ENCODE measurements at regions not wholly inside any gene's neighbourhood (a gene's known extent, or its start where the extent isn't known, plus 50 kb on each side); places are given as distances from the start of the nearest gene placed in this dataset.

- DNase-seq, result no peak
- Mint-ChIP-seq H3K27ac (ENCODE audit: unreplicated experiment) (no peak overlapping the region), H3K4me1 (ENCODE audit: low read depth, unreplicated experiment) (no peaks in the 10 kb centered on the region), H3K27me3 (ENCODE audit: insufficient read depth, unreplicated experiment) (no peaks in the 10 kb centered on the region), H3K9me3 (ENCODE audit: unreplicated experiment) (peaks cover 23% of the 10 kb centered on the region), H3K4me3 (ENCODE audit: unreplicated experiment) (no peak overlapping the region), H3K36me3 (ENCODE audit: insufficient read depth, unreplicated experiment) (no peaks in the 10 kb centered on the region)
- CTCF ChIA-PET, result no interaction called here
- POLR2A ChIA-PET, result no interaction called here
- Histone ChIP-seq H3K4me1 (no peaks in the 10 kb centered on the region), H3K27me3 (replicated peaks; ENCODE audit: control insufficient read depth, insufficient read depth, low read length) (no peaks in the 10 kb centered on the region; the same call in 1 of the 2 replicates), H3K4me3 (ENCODE audit: low read depth, low read length) (no peak overlapping the region), H3K36me3 (ENCODE audit: control insufficient read depth, insufficient read depth, low read length) (no peaks in the 10 kb centered on the region), H3K9me3 (no peaks in the 10 kb centered on the region)
- TF ChIP-seq CTCF (IDR thresholded peaks at IDR 0.05; ENCODE audit: insufficient read depth in 1 of 2, low read depth in 1 of 2, low read length in 1 of 2, severe bottlenecking in 1 of 2, unreplicated experiment in 1 of 2), result no peak
- intact Hi-C loops (cut with micrococcal nuclease; ENCODE audit: unreplicated experiment), result no loop called here
- no TSS peak for BruUV-seq (replicated peaks)
Measured at GRCh38 chr16:47858333-47858982, 297.3 kb downstream of the ABCC12 start.

- CTCF ChIA-PET, result no interaction called here
- peaks cover 13% of the 10 kb centered on the region for H3K9me3 Mint-ChIP-seq (ENCODE audit: unreplicated experiment)
- no peak for DNase-seq
- H3K27me3 ChIP-seq (replicated peaks; ENCODE audit: control insufficient read depth, insufficient read depth, low read length), result no peaks in the 10 kb centered on the region; the same call in 1 of the 2 replicates
- no peak overlapping the region for H3K4me3 ChIP-seq (ENCODE audit: low read depth, low read length)
- intact Hi-C loops (cut with micrococcal nuclease; ENCODE audit: unreplicated experiment), result no loop called here
- POLR2A ChIA-PET, result no interaction called here
- H3K4me1 ChIP-seq, result no peaks in the 10 kb centered on the region
- no peaks in the 10 kb centered on the region for H3K9me3 ChIP-seq
- TF ChIP-seq CTCF (IDR thresholded peaks at IDR 0.05; ENCODE audit: insufficient read depth in 1 of 2, low read depth in 1 of 2, low read length in 1 of 2, severe bottlenecking in 1 of 2, unreplicated experiment in 1 of 2), result no peak
- H3K27ac Mint-ChIP-seq (ENCODE audit: unreplicated experiment), result no peak overlapping the region
- no peaks in the 10 kb centered on the region for H3K36me3 Mint-ChIP-seq (ENCODE audit: insufficient read depth, unreplicated experiment)
- no peaks in the 10 kb centered on the region for H3K27me3 Mint-ChIP-seq (ENCODE audit: insufficient read depth, unreplicated experiment)
- no peak overlapping the region for H3K4me3 Mint-ChIP-seq (ENCODE audit: unreplicated experiment)
- BruUV-seq (replicated peaks), result no TSS peak
- H3K36me3 ChIP-seq (ENCODE audit: control insufficient read depth, insufficient read depth, low read length), result no peaks in the 10 kb centered on the region
- H3K4me1 Mint-ChIP-seq (ENCODE audit: low read depth, unreplicated experiment), result no peaks in the 10 kb centered on the region
Measured at GRCh38 chr16:47855431-47855830, 300.4 kb downstream of the ABCC12 start.

- Histone ChIP-seq H3K4me1 (no peaks in the 10 kb centered on the region), H3K27me3 (replicated peaks; ENCODE audit: control insufficient read depth, insufficient read depth, low read length) (no peaks in the 10 kb centered on the region; the same call in 1 of the 2 replicates), H3K36me3 (ENCODE audit: control insufficient read depth, insufficient read depth, low read length) (no peaks in the 10 kb centered on the region), H3K4me3 (ENCODE audit: low read depth, low read length) (no peak overlapping the region), H3K9me3 (no peaks in the 10 kb centered on the region)
- no peaks in the 10 kb centered on the region for H3K4me1 Mint-ChIP-seq (ENCODE audit: low read depth, unreplicated experiment)
- TF ChIP-seq CTCF (IDR thresholded peaks at IDR 0.05; ENCODE audit: insufficient read depth in 1 of 2, low read depth in 1 of 2, low read length in 1 of 2, severe bottlenecking in 1 of 2, unreplicated experiment in 1 of 2), result no peak
- H3K36me3 Mint-ChIP-seq (ENCODE audit: insufficient read depth, unreplicated experiment), result no peaks in the 10 kb centered on the region
- DNase-seq, result no peak
- peaks cover 13% of the 10 kb centered on the region for H3K9me3 Mint-ChIP-seq (ENCODE audit: unreplicated experiment)
- intact Hi-C loops (cut with micrococcal nuclease; ENCODE audit: unreplicated experiment), result no loop called here
- no TSS peak for BruUV-seq (replicated peaks)
- no peaks in the 10 kb centered on the region for H3K27me3 Mint-ChIP-seq (ENCODE audit: insufficient read depth, unreplicated experiment)
- ChIA-PET CTCF (no interaction called here), POLR2A (no interaction called here)
- H3K4me3 Mint-ChIP-seq (ENCODE audit: unreplicated experiment), result no peak overlapping the region
- no peak overlapping the region for H3K27ac Mint-ChIP-seq (ENCODE audit: unreplicated experiment)
Measured at GRCh38 chr16:47854737-47855136, 301.1 kb downstream of the ABCC12 start.

All from Caco-2 (cell line).